Astrocyte of the spinal cord (primary cell): ENCODE measurements at regions not wholly inside any gene's neighbourhood (a gene's known extent, or its start where the extent isn't known, plus 50 kb on each side); places are given as distances from the start of the nearest gene placed in this dataset.

ENCODE experiments used
- DNase-seq: peaks from one replicate; pipeline ENCODE4 v3.0.0; 2011; ENCODE audit warnings: low read depth, low spot score
- H3K4me3 ChIP-seq: 2 replicates; pipeline ENCODE4 v1.5.1; 2011; ENCODE audit warnings: low read depth, mild to moderate bottlenecking, low read length, moderate library complexity
- CTCF ChIP-seq: IDR thresholded peaks from 2 replicates; pipeline ENCODE4 v1.5.1; 2012; ENCODE audit warnings: low read depth, mild to moderate bottlenecking, low read length, inconsistent platforms
- in situ Hi-C: cut with HindIII; loops from 2 replicates; pipeline ENCODE4 v1.10.0; 2017; ENCODE audit warnings: low sequenced_read_pairs

- DNase-seq, result no peak
- no peak for TF ChIP-seq CTCF
- no peak overlapping the region for H3K4me3 ChIP-seq
- in situ Hi-C loops, result no loop called here
Observed at GRCh38 chr15:96435841-96436240, 105.3 kb downstream of the NR2F2 start.

GRCh38 chr15:96440978-96441377 lies 110.5 kb downstream of the NR2F2 start:
- no peak for TF ChIP-seq CTCF
- in situ Hi-C loops, result no loop called here
- DNase-seq, result no peak
- no peak overlapping the region for H3K4me3 ChIP-seq

- DNase-seq, result no peak
- in situ Hi-C loops, result no loop called here
- H3K4me3 ChIP-seq, result no peak overlapping the region
- no peak for TF ChIP-seq CTCF
Observed at GRCh38 chr15:96442076-96442475, 111.6 kb downstream of the NR2F2 start.

GRCh38 chr15:96444865-96445264 lies 114.4 kb downstream of the NR2F2 start:
- in situ Hi-C loops, result no loop called here
- H3K4me3 ChIP-seq, result no peak overlapping the region
- no peak for DNase-seq
- no peak for TF ChIP-seq CTCF

- TF ChIP-seq CTCF, result no peak
- no peak for DNase-seq
- in situ Hi-C loops, result no loop called here
- no peak overlapping the region for H3K4me3 ChIP-seq
Observed at GRCh38 chr15:96448923-96449322, 118.4 kb downstream of the NR2F2 start.

GRCh38 chr15:96457841-96458240 lies 127.3 kb downstream of the NR2F2 start:
- DNase-seq, result no peak
- TF ChIP-seq CTCF, result no peak
- in situ Hi-C loops, result no loop called here
- H3K4me3 ChIP-seq, result no peak overlapping the region

- in situ Hi-C loops, result no loop called here
- no peak for TF ChIP-seq CTCF
- no peak overlapping the region for H3K4me3 ChIP-seq
- DNase-seq, result no peak
Observed at GRCh38 chr15:96460106-96460505, 129.6 kb downstream of the NR2F2 start.
